Stimulated activated CD4-positive, alpha-beta T cell treated with anti-CD3 and anti-CD28 coated beads, Interleukin-2, amount 100 ng/mL, for 24 hours (primary cell): ENCODE measurements at regions not wholly inside any gene's neighbourhood (a gene's known extent, or its start where the extent isn't known, plus 50 kb on each side); places are given as distances from the start of the nearest gene placed in this dataset.
A peak's percentile ranks its signal among the peaks of the same experiment; 100 is the strongest.
"Not testable (repeated sequence)": the region's sequence is repeated elsewhere in the genome, so short reads cannot be mapped to it uniquely, and the experiment has no call there.

Source experiments
- DNase-seq, 2 donors: peaks; one replicate each; pipeline ENCODE4 v3.0.0-alpha.2; 2020

GRCh38 chr12:46569826-46570439 is 197.4 kb upstream of the SLC38A2 start:
- no peak for DNase-seq

DNA sequence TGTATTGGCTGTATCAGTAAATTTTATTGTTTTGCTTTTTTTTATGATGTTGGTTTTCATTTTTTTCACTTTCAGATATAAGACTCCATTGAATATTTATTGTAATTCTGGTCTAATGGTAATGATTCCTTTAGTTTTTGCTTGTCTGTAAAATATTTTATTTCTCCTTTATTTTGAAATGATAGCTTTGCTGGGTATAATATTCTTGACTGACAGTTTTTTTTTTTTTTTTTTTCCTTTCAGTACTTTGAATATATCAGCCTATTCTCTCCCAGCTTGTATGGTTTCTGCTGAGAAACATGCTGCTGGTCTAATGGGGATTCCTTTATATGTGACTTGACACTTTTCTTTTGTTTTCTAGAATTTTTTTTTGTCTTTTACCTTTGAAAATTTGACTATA is 195.1 kb upstream of the SLC38A2 start:
- DNase-seq = no peak

GRCh38 chr12:46562625-46563225 is 190.2 kb upstream of the SLC38A2 start:
- no peak for DNase-seq

DNA sequence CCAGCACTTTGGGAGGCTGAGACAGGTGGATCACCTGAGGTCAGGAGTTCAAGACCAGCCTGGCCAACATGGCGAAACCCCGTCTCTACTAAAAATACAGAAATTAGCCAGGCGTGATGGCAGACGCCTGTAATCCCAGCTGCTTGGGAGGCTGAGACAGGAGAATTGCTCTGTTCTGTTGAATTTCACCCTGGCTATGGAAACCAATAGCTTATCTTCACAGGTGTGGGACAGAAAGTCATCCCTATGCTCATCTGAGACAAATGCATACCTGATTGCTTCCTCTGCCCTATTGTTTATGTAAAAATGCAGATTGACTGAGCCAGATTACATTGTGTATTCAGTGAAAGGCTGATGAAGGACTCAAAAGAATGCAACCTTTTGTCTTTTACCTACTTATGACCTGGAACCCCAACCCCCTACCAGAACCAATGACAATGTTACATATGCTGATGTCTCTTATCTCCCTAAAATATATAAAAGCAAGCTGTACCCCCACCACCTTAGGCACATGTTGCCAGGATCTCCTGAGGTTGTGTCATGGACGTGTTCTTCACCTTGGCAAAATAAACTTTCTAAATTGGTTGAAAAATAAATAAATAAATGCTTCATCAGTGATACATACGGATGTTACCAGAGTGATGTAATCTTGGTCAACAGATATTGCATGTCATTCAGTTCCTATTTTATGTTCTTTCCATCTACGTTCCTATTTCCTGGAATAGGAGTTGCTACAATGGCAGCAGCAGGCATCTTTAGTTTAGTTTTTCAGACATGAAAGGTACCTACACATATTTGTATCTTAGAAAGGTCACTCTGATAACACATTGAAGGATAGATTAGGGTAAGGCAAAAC is 189.4 kb upstream of the SLC38A2 start:
- not testable (repeated sequence) for DNase-seq

DNA sequence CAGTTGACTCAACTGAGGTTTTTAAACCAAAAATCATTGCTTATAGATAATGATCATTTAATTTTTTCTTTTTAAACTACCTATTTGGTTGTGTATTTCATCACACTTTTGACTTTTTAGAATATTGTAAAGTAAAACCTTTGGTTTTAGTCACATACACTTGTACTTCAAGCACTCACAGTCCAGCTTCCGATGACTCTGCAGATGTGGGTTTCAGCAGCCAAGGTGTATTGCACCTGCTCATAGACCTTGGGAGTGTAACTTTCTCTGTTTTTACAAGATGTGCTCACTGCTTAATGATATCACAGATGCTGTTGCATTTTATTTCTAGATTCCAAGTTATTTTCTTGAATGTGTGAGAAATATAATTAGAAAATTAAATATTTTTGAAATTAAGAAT is 188.3 kb upstream of the SLC38A2 start:
- DNase-seq = no peak

DNA sequence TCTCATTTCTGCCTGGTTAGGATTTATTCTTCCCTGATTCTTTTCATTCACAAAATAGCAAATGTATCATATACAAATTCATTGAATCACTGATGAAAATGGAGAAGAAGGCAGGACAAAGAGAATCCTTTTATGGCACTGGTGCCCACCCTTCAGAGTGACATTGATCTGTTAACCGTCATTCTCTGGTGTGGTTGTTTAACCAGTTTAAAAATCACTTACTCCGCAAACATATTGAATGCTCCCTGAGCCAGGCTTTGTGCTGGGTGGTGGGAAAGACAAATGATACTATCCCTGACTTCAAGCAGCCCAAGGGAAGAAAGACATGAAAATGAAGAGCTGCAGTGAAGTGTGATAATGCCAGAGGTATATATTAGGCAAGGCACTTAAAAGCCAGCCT is 187.5 kb upstream of the SLC38A2 start:
- no peak for DNase-seq

GRCh38 chr12:46559311-46559710 is 186.7 kb upstream of the SLC38A2 start:
- no peak for DNase-seq

GRCh38 chr12:46558677-46559076 is 186.1 kb upstream of the SLC38A2 start:
- no peak for DNase-seq

DNA sequence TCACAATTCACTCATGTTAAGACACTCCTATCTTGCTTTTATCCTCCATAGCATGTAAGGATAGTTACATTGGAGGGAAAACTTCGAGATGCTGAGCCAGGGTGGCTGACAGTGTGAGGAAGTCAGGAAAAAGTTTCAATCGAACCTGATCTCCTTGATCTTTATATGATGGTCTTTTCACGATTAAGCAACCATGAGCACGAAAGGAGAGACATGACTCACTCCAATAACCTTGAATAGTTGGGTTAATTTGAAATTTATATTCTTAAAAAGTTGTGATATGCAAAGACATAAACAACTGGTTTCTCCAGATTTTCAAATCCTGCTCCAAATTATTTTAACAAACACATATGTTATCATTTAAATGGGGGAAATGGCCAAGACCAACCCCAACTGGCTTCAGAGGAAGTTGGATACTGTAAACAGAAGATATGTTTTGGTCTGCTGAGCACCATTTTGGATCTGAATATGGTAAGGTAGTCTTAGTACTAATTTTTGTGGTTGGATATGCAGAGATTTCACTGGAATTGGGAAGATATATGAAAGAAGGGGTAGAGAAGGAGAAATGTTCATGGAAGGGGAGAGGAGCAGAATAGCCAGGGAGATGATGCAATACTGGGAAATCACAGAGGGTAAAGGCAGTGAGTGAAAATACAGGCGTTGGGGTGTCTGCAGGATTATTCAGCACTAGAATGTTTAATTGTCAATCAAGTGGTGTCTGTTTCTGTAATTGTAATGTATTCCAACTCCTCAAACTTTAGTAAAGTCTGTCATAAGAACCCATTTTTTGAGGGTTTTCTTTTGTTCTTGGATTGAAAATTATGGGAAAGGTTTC is 185.2 kb upstream of the SLC38A2 start:
- no peak for DNase-seq

- DNase-seq = no peak
These were observed 184.4 kb upstream of the SLC38A2 start for GRCh38 chr12:46556819-46557524.

DNA sequence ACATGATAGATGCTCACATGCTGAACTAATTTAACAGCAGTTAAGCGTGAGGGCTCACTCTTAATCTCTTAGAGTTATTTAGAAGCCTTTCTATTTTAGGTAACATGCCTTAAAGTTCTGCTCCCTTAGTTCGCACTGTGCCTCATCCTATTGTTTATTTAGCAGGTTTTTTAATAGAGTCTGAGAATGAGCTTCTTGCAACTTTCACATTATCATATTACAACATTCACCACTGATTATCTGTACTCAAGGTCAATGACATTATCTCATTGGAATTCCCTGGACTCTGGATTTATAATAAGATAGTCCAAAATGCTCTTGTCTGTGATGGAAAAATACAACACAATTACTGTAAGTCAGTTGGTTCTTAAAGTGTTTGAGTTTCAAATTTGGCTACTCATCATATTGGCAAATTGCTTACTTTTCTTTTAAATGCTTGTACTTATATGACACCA is 183.6 kb upstream of the SLC38A2 start:
- DNase-seq = no peak

DNA sequence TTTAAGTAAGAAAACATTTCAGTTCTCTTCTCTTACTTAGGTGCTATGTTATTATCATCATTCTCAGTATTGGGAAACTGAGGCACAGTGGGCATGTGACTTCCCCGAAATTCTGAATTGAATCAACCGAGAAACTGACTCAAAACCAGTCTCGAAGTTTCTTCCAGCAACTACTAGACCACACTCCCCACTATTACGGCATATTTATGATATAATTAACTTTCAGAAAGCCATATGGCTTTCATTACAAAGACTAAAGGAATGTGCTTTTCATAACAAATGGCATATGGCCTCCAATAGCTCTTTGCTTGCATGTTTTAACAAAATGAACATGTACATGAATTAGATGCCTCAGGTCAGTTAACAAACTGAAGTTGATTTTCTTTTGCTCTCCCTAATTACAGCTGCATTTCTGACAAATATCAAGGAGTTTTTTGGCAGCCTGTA is 182.9 kb upstream of the SLC38A2 start:
- DNase-seq = no peak

DNA sequence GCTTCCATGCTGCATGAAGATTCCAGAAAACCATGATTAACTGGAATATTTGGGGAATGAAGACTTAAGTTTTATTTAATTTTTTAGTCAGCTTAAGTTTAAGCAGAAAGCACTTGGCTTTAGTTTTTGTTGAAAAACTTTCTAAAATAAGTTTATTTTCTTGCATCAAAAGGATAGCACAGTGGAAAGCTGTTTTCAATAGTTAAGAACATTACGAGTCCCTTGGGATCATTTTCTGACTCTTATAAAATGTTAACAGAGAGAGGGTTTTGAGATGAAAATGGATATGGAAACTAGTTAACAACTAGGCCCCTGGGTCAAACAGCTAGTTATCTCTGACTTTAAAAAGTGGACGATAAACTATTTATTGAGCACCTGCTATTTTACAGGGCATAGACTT is 181.9 kb upstream of the SLC38A2 start:
- DNase-seq = no peak

DNA sequence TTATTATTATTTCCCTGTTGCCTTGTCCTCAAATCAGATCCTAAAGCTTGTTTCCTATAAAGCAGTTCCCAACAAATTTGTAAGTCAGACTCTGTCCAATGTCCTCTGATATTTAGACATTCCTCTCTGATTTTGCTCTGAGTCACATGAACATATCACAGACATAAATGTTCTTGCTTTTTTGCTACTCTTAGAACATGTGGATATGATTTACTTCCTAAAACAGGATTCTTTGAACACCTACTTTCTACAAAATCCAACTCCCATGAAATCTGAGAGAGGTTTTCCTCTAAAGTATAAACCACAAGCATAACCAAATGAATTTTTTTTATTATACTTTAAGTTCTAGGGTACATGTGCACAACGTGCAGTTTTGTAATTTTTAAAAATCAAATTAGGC is 181.3 kb upstream of the SLC38A2 start:
- no peak for DNase-seq

- no peak for DNase-seq
These were observed 180.7 kb upstream of the SLC38A2 start for GRCh38 chr12:46553266-46553665.

- no peak for DNase-seq
These were observed 177.8 kb upstream of the SLC38A2 start for GRCh38 chr12:46550266-46550879.

- DNase-seq = peak; percentile 33 to 41
These were observed 177.1 kb upstream of the SLC38A2 start for GRCh38 chr12:46549527-46550265.

DNA sequence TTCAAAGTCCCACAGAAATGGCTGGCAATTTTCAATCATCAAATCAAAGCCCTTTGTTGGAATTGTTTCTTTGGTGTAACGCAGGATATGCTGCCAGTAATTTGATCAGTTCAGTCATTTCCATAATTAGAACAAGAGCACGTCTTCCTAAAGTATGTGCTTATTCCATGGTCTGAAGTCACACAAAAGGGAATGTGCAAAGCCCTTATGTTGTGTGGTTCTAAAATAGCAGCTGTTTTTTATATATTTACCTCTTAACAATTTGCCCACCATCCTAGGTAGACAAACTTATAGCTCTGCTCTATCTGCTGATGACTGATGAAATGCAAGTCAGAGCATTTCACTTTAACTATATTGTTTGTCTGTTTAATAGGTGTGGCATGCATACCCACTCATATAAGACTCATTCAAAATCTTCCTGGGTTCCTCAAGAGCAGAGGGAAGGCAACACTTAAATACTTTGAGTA is 176.1 kb upstream of the SLC38A2 start:
- DNase-seq = no peak

DNA sequence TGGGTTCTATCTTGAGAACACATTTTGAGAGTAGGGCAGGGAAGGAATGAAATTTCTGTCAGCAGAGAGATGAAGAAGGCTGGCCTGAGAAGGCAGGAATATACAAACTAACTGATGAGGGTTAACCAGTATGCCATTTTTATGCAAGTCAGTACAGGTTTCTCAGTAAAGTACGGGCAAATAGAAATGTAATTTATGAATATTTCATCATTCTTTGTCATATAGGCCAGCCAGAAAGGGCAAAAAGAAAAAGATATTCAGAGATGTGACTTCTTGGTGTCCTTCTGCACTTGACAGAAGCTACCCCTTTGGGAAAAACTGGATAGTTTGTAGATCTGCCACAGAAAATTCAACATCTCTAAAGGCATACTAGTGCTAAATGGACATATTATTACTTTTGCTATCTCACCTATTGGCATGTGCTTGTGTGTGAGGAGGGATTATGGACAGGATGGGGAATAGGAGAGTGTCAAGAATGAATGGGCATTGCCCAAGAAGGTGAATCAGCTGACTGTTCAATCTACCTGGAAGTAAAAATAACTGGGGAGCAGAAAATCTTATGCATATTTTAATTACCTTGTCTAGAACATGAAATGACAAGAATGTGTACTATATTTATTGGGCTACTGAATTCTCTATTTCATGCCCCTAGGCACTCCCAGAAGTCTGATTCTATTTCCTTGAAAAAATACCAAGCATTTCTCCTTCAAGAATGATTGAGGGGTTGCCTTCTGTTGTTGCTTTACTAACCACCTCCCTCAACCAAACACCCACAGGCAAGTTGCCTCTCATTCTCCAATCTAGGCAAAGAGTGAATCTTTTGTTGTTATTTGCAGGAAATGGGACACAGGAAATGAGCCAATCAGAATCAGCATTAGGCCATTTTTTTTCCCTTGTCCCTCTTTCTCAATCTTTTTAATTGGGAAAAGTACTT is 175.1 kb upstream of the SLC38A2 start:
- DNase-seq = no peak
